ENCODE measurements at regions not wholly inside any gene's neighbourhood (a gene's known extent, or its start where the extent isn't known, plus 50 kb on each side); places are given as distances from the start of the nearest gene placed in this dataset.
"Not testable (repeated sequence)": the region's sequence is repeated elsewhere in the genome, so short reads cannot be mapped to it uniquely, and the experiment has no call there.

DNA sequence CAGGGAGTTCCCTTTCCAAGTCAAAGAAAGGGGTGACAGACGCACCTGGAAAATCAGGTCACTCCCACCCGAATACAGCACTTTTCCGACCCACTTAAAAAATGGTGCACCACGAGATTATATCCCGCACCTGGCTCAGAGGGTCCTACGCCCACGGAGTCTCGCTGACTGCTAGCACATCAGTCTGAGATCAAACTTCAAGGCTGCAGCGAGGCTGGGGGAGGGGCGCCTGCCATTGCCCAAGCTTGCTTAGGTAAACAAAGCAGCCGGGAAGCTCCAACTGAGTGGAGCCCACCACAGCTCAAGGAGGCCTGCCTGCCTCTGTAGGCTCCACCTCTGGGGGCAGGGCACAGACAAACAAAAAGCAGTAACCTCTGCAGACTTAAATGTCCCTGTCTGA lies 277.8 kb upstream of the ARHGAP42 start:
- DNase-seq (ENCODE audit: low spot score); FAIRE-seq: not testable (repeated sequence)

DNA sequence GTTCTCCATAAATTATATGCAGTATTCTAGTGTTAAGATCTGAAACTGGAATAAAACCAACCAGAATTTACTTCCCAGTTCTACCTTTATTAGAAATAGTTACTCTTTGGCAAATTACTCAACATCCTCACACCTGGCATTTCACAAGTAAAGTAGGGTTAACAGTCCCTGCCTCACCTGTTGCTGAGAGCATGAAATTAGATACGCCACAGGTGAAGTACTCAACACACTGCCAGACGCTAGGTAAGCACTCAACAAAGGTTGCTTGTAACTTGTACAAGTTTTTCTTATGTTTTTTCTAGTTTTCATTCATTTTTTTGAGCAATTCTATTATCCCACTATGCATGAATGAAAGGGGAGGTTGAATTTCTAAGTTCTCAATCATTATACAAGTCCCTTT lies 267.6 kb upstream of the ARHGAP42 start:
- FAIRE-seq (no peak), DNase-seq (ENCODE audit: low spot score) (no peak)

DNA sequence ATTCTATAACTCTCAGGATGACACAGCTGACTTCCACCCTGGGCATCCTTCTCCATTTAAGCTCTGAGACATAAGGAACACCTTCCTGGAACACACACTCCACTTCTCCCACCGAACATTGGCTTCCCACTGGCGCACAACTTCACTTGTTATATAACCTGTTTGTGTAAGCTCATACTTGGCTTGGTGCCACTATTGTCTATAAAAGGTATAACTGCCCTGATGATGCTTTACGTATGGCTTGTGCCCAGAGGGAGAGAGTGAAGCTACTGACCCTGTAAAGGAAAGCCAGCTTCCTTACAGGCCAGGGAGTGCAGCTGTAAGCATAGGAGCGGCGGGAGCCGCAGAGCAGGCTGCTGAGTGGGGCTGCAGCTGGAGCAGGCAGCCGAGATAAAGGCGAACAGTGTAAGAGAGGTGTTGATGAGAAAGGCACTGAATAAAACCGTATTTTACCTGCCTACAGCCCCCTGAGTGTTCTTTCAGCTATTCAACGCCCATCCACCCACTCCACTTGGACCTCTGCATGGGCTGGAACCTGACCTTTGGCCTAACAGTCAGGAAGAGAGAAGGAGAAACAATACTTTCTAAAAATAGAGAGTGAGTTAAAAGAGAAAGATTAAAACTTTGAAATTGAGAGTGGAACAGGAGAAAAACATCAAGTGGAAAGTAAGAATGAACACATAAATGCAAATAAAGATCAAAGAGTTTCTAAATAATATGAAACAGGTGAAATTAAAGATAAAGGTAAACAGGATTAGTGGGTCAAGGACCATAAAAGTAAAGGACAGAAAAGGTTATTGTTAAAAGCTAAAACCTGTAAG lies 252.1 kb upstream of the ARHGAP42 start:
- DNase-seq (ENCODE audit: low spot score) (no peak), FAIRE-seq (no peak)

DNA sequence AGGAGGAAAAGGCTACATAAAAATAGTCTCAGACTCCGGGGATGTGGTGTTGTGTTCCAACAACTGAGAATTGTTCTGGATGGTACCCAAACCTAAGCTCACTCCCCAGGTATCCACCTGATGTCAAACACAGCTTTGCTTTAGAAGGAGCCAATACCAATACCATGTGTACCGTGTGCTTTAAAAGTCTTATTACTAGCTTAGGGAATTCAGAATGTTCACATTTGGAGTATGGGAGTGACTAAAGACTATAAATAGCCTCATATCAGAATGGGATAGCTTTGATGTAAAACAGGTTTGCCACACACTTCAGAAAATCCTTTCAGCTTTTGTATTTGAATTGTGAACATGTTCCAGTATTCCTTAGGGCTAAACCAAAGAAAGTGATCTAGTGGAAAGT lies 248.7 kb upstream of the ARHGAP42 start:
- no peak for FAIRE-seq
- no peak for DNase-seq (ENCODE audit: low spot score)

DNA sequence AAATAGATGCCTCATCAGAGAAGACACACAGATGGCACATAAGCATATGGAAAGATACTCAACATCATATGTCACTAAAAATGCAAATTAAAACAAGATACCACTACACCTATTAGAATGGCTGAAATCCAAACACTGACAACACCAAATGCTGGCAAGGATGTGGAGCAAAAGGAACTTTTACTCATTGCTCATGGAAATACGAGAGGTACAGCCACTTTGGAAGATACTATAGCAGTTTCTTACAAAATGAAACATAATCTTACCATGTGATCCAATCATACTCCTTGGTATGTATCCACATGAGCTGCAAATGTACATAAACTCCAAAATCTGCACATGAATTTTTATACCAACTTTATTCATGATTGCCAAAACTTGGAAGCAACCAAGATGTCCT lies 246.0 kb upstream of the ARHGAP42 start:
- DNase-seq (ENCODE audit: low spot score) (no peak), FAIRE-seq (no peak)

DNA sequence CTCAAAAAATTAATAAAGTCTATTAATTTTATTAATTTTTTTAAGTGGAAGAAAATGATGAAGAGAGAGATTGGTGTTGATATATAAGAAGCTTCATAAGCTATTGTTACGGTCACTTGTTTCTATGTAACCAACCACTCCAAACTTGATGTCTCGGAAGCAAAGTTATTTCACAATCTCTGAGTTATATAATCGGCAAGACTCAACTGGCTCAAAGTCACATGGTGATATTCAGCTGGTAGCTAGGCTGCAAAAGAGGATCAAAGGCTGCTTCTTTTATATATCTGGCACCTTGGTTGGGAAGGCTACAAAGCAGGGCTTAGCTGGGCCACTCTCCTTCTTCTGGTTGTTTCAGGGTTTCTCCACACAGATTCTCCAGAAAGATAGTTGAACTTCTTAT lies 245.1 kb upstream of the ARHGAP42 start:
- DNase-seq (ENCODE audit: low spot score) (no peak), FAIRE-seq (no peak)

DNA sequence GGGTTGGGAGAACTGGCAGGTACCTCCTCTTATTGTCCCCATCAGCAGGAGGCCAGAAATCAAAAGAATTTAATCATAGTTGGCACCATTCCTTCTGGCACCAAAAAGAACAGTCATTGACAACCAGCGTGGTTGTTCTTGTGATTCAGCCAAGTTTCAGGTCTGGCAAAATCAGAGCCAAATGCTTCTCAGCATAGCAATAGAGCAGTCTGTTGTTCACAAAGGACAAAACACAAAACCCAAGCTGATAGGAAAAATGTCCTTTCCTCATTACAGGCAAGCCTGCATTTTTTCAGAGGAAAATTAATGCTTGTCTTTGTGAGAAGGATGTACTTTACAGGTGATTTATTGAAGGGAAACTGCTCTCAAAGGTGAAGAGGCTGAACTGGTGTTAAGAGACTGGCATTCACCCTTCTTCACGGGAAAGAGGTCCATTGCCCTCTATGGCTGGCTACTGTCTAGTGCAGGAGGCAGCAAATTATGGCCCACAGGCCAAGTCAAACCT lies 241.8 kb upstream of the ARHGAP42 start:
- FAIRE-seq = no peak
- no peak for DNase-seq (ENCODE audit: low spot score)

DNA sequence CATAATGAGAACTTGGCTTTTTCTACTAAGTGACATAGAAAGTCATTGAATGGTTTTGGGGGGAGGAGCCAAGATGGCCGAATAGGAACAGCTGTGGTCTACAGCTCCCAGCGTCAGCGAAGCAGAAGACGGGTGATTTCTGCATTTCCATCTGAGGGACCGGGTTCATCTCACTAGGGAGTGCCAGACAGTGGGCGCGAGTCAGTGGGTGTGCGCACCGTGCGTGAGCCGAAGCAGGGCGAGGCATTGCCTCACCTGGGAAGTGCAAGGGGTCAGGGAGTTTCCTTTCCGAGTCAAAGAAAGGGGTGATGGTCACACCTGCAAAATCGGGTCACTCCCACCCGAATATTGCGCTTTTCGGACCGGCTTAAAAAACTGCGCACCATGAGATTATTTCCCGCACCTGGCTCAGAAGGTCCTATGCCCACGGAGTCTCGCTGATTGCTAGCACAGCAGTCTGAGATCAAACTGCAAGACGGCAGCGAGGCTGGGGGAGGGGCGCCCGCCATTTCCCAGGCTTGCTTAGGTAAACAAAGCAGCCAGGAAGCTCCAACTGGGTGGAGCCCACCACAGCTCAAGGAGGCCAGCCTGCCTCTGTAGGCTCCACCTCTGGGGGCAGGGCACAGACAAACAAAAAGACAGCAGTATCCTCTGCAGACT lies 235.2 kb upstream of the ARHGAP42 start:
- DNase-seq (ENCODE audit: low spot score); FAIRE-seq: not testable (repeated sequence)

DNA sequence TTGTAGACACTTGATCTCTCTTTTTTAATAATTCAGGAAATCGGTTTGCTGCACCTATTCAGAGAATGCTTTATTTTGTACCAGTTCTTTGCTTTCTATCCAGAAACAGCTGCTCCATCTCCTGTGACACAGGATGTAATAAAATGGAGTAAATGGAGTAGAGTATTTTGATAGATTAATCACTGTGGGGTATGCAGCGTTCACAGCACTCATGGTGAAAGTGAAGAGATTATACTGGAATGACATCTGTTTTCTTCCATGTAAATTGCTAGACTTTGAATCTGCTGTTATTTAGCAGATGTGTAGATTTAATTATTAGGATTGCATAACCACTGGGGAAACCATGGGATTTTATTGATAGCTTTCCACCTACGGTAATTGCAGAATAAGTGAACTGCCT lies 227.3 kb upstream of the ARHGAP42 start:
- no peak for DNase-seq (ENCODE audit: low spot score)
- no peak for FAIRE-seq

DNA sequence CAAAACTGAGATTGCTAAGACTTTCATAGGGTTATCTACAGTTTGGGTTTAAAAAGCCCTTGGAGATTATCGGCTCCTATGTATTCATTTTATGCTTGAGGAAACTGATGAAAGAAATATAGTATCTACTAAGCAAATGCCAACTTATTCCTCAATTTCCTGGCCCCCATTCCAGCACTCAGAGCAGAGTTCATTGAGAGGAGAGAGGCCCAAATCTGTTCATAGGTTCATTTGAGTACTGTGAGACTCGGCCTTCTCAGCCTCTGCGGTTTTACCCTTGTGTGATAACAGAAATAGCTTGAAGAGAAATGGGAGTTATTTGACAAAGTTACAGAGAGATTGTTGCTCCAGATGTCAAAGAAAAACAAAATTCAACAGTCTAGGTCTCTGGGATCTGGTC lies 226.7 kb upstream of the ARHGAP42 start:
- FAIRE-seq = no peak
- no peak for DNase-seq (ENCODE audit: low spot score)

DNA sequence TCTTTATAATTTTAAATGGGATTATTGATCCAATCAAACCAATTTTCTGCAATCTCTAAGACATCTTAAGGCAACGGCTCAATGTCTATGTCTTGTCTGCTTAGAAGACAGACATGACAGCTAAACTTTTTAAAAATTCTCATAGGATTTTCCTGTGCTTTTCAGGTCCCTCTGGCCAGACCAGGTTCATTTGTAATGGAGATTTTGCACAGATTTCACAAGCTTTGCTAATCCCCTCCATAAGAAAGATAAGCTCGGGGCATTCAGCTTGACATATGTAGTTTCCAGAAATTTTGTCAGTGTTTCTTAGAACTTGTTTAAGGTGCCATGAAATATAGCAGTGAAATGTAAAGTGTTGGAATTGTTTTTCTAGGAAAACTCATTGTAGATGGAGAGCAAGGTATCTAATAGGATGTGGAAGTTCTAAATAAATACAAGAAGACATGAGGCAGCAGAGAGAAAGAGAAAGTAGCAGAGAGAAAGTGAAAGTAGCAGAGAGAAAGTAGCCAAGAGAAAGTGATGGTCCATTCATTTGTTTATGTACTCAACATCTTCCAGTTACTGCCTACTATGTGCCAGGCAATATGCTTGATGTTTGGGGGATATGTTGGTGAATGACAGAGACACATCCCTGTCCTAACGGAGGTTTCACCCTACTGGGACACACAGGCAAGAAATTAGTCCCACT lies 219.1 kb upstream of the ARHGAP42 start:
- no peak for FAIRE-seq

DNA sequence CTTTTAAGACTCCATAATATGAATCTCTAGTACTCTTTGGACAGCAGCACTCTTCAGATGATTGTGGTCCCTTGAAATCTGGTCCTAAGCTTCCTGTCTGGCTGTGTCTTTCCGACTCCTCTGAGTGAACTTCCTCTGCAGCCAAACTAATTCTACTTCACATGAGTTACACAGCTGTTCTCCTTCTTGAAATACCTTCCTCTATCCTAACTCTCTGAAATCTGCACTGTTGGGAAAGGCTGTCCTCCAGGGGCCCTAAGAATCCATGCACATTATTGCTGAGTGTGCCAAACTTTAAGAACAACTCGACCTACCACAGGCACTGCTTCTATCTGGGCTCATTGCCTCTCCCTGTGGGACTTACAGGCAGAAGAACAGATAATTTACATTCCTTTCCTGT lies 217.3 kb upstream of the ARHGAP42 start:
- FAIRE-seq (no peak), DNase-seq (ENCODE audit: low spot score) (no peak)

More for the DNA sequence above, 219.1 kb upstream of the ARHGAP42 start:
- DNase-seq (ENCODE audit: low spot score) = no peak

DNA sequence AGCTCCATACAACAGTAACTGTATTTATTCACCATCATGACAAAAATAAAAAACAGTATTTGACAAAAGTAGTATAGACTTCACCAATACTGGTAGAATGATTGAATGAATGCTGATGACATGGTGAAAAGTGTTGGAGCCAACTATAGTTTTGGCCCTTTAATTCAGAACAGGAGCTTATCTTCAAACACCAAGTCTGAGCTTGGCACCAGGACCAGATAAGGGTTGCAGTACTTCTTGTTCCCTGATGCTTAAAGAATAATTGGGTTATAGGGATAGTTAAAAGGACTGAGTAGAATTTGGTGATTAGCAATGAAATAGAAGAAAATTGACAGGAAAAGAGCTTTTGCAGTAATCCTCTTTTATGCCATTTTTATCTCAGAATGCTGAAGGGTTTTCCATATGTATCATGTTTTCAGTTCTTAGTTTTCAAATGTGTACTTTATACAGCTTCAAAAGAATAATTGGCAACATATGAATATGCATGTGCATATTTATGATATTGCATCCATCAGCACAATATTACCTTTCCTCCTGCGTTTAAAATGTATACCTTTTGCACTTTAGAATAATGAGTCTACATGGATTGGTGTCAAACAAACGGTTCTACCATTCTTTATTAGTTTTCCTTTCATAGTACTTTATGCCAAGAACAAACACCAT lies 214.2 kb upstream of the ARHGAP42 start:
- no peak for FAIRE-seq

DNA sequence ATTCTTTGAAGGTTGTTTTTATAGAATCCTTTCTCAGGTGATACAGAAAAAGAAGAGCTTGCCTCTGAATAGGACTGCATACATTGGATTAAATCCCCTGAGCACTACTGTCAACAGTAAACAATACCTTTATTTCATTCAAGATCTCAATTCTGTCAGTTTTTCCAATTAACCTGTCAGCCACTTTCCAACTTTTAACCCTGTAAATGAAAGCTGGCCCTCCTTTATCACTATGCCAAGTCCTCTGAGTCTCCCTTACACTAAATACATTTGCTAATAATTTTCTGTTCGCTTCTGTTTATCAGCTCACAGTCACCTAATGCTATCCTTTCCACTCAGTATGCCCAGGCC lies 213.7 kb upstream of the ARHGAP42 start:
- no peak for FAIRE-seq

More for the DNA sequence above, 214.2 kb upstream of the ARHGAP42 start:
- no peak for DNase-seq (ENCODE audit: low spot score)

DNA sequence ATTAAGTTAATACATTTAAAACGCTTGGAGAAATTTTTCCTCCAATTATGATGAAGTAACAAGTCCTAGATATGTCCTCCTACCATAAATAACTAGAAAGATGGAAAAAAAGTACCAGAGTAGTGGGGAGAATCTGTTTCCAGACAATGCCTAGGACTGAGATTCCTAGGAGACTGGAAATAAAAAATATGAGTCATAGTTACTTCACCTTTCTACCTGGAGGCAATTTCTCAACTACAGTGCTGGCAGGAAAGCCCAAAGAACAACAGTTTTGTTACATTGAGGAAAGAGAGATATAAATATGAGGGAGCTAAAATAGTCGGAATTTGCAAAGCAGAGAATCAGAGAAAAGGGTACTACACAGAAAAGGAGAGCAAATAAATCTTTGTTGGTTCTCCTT lies 202.1 kb upstream of the ARHGAP42 start:
- no peak for FAIRE-seq
- no peak for DNase-seq (ENCODE audit: low spot score)

More for the DNA sequence above, 213.7 kb upstream of the ARHGAP42 start:
- no peak for DNase-seq (ENCODE audit: low spot score)

DNA sequence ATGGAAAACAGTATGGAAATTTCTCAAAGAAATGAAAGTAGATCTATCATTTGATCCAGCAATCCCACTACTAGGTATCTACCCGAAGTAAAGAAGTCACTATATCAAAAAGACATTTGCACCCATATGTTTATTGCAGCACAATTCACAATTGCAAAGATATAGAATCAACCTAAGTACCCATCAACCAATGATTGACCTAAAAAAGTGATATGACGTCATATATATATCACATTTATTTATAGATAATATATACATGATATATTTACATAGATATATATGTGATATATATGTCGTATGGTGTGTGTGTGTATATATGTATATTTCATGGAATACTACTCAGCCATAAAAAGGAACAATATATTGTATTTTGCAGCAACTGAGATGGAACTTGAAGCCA lies 188.3 kb upstream of the ARHGAP42 start:
- FAIRE-seq (no peak), DNase-seq (ENCODE audit: low spot score) (no peak)

DNA sequence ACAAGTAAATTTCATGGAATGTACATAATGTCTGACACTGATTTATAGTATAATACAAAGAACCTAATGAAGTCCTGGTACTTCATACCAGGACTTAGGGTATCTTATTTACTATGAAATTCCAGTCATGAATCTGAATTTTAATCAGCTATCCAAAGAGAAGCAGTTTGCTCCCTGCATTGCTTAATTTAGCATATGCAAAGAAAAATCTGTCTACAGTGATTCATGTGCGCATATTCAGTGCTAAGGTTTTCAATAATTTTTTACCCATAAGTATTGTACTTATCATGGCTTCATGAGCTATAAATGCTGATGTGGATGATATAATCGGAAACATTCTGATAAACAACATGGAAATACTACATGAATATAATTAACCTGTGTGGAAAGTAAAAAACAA lies 185.6 kb upstream of the ARHGAP42 start:
- FAIRE-seq (no peak), DNase-seq (ENCODE audit: low spot score) (no peak)

DNA sequence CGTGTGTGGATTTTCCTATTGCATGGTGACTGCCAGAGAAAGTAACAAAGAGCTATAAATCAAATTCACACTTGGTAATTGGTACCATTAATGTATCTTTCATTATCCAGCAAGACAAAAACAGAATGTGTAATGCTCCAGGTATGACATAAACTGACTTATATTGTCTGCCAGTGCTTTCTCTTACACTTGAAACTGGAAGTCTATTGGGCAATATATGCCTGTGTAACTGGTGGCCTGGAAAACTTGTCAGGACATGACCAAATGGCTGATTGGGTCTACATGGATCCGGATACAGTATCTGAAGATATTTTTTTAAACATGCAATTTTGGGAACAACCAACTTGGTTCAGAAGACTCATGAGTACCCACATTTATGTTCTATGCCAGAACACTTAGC lies 174.6 kb upstream of the ARHGAP42 start:
- DNase-seq (ENCODE audit: low spot score) (no peak), FAIRE-seq (no peak)

DNA sequence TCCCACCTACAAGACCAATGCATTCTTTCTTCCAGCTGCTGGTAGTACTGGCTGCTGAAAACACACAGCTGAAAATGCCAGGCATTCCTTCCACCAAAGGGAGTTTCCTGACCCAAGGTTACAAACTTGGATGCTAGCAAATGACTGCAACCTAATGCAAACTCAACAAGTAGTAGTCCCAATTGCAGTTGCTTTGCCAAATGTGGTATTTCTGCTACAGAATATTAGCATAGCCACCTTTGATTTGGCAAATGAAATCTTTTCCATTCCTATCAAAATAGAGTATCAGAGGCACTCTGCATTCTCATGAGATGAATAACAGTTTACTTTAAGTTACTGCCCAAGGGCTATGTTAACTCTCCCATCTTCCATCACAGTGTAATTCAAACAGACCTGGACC lies 172.0 kb upstream of the ARHGAP42 start:
- FAIRE-seq = no peak
- DNase-seq (ENCODE audit: low spot score) = no peak

DNA sequence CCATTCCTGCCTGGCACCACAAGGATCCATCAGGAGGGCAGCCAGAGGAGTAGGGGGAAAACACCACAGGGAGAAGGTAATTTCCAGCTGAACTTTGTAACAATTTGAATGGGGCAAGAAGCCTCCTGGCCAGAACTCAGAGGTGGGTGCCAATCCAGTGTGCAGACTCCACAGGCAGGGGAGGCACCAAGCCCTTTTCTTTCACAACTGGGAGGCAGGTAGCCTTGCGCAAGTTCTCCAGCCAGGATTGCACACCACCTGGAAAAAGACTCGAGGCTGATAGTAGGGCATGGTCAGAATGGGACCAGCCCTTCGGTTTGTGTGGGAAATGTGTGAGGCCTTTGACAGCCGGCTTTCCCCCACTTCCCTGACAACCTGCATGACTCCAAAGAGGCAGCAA lies 161.9 kb upstream of the ARHGAP42 start:
- FAIRE-seq (no peak), DNase-seq (ENCODE audit: low spot score) (no peak)

DNA sequence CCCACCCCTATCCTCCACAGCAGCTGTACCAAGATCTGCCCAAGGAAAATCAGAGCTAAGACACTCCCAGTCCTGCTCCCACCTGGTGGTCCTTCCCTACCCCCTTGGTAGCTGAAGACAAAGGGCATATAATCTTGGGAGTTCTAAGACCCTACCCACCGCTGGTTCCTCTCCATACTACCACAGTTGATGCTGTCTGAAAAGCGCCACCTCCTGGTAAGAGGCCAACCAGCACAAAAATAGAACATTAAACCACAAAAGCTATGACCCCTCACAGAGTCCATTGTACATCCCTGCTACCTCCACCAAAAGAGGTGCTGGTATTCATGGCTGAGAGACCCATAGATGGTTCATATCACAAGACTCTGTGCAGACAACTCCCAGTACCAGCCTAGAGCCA lies 161.5 kb upstream of the ARHGAP42 start:
- FAIRE-seq (no peak), DNase-seq (ENCODE audit: low spot score) (no peak)

Data from RCC 7860 (cell line).